ENCODE measurements at regions not wholly inside any gene's neighbourhood (a gene's known extent, or its start where the extent isn't known, plus 50 kb on each side); places are given as distances from the start of the nearest gene placed in this dataset.

DNA sequence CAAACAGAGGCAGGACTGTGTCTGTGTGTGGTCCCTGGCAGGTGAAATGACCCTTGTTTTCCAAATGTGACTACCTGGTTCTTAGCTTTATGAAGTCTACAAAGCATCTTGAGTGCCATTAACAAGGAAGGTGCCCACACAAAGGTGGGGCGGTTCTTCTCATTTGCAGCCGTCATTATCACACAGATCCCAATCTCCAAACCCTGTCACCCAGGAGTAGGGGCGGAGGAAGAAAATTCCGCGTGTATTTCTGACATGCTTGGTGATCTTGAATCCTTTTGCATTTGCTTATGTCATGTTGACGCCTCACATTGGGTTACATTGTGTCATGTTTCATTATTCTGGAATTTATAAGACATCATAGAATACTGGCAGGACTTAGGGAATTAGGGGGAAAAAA lies 277.3 kb downstream of the VRK1 start:
- TF ChIP-seq, protein P1, sequence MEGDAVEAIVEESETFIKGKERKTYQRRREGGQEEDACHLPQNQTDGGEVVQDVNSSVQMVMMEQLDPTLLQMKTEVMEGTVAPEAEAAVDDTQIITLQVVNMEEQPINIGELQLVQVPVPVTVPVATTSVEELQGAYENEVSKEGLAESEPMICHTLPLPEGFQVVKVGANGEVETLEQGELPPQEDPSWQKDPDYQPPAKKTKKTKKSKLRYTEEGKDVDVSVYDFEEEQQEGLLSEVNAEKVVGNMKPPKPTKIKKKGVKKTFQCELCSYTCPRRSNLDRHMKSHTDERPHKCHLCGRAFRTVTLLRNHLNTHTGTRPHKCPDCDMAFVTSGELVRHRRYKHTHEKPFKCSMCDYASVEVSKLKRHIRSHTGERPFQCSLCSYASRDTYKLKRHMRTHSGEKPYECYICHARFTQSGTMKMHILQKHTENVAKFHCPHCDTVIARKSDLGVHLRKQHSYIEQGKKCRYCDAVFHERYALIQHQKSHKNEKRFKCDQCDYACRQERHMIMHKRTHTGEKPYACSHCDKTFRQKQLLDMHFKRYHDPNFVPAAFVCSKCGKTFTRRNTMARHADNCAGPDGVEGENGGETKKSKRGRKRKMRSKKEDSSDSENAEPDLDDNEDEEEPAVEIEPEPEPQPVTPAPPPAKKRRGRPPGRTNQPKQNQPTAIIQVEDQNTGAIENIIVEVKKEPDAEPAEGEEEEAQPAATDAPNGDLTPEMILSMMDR (IDR thresholded peaks at IDR 0.05) = no peak
- no peak for TF ChIP-seq POLR2A (IDR thresholded peaks at IDR 0.05)
